Amygdala (tissue), 56 donors: ENCODE measurements at regions not wholly inside any gene's neighbourhood (a gene's known extent, or its start where the extent isn't known, plus 50 kb on each side); places are given as distances from the start of the nearest gene placed in this dataset.

Experiments used
- DNase-seq, 56 donors: peaks; one replicate each; lab custom pipeline; 2025; lab: John Stamatoyannopoulos, UW

DNA sequence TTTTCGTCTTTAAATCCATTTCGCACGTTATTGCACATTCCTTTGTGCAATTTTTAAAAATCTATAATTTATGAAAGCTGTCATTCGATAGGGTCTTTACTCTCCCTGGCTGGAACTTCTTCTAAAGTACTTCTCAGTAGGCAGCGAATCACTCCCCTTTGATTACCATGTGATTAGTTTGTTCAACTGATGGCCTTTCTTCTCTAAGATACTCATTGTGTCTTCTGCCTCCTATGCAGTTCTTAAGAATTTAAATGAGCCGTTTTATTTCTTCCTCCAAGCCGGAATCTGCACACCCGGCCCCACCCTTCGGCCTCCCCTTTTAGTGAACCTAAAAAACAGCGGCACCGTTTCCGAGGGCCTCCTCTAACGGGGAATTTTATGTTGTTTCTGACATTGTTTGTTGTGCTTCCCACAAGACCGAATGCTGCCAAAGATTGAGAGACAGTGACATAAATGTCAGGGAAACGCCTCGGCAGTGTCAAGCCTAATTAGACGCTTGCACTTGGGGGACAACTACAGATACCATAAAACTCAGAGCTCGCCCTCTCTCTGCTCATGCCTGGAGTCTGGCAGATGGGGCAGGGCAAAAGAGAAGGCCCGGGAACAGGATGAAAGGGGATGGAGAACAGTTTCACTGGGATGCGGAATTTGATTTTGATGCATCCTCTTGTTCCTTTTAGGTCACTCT, 255.3 kb downstream of the BCL11A start:
- no peak for DNase-seq

DNA sequence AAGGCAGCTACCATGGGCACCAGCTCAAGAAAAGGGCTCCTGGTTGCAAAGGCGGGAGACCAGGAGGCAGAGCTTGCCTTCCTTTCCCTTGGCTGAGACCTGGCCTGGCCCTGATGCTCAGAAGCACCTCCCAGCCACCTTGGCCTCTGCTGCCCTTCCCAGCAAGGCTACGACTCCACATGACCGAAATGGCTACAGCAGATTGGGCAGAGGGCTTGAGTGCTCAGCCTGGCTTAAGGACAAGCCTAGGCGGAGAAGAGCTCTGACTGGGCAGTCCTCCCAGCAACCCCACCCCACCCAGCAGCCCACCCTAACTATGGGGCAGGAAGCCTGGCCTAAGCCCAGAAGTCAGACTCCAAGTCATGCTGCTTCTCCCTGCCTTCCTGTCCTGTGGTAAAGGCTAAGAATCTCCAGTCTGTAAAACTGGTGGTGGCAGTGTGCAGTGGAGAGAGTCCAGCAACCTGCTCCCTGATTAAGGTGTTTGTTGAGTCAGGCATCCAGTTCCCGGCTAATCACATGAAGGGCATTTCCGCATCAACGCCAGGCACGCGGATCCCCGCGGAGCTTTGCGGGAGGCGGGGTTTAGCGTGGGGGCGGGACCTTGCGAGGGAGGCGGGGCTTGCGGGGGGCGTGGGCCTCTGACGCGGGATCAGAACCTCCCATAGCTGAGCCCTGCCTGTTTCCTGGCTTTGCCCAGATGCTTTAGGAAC, 256.0 kb downstream of the BCL11A start:
- peak in 4 of 56 donors; percentile 5 to 24 (median 12) for DNase-seq

GRCh38 chr2:60296219-60296955, 257.1 kb downstream of the BCL11A start:
- no peak for DNase-seq

GRCh38 chr2:60295636-60295962, 257.9 kb downstream of the BCL11A start:
- DNase-seq = peak in 20 of 56 donors; percentile 2 to 63 (median 39)

GRCh38 chr2:60294901-60295635, 258.4 kb downstream of the BCL11A start:
- peak in 34 of 56 donors; percentile 5 to 70 (median 40) for DNase-seq

DNA sequence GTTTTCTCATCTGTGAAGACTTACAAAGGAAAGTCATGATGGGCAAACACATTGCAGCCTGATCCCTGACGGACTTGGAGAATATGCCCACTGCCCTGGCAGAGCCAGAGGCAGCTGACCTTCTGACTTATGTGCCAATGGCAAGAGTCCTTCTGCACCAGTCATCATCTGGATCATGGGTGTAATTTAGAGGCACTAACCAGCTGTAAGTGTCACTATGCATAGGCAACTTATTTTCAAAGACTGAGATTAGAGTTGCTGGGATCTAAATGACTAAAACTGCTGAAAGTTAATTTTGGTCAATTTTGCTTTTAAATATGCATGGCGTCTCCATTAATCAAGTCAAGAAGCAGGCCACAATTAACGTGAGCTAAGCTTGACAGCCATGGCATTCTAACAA, 261.2 kb downstream of the BCL11A start:
- no peak for DNase-seq

DNA sequence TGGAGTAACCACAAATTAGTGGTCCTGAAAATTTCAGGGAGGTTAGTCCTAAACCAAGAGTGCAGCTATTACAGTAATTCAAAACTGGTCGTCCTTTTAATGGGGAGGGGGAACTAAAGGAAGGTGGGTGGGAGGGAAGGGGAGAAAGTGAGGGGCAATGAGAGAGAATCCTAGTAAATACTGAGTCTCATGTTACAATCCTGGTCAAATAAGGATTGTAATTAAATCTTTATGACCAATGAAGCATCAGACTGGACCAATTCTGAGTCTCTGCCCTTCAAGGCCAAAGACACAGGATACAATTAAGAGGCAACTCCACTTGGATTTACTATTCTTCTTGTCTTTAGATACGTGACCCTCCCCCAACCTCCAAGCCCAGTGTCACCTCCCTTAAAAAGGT, 262.9 kb downstream of the BCL11A start:
- no peak for DNase-seq

- DNase-seq = peak in 1 of 56 donors; percentile 14
Measured at GRCh38 chr2:60285626-60286316, 267.7 kb downstream of the BCL11A start.

GRCh38 chr2:60283626-60284025, 269.8 kb downstream of the BCL11A start:
- DNase-seq = no peak

- DNase-seq = no peak
Measured at GRCh38 chr2:60282886-60283285, 270.6 kb downstream of the BCL11A start.

DNA sequence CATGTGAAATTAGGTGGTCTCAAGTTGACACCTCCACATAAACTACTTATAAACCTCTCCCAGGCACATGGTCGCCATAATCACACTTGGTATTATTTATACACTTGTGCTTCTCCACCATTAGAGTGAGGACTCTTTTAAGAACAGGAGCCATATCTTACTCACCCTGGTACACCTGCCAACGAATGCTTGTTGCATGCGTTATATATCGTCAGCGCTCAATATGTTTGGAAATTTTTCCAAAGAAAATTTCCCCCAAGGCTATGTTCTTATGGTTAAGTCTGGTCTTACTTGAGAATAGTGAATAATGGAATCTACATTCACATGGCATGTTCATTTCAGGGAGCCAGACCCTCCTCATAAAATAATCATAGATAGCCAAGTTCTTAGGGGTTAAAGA, 271.7 kb downstream of the BCL11A start:
- no peak for DNase-seq

GRCh38 chr2:60280238-60280637, 273.2 kb downstream of the BCL11A start:
- DNase-seq = no peak

GRCh38 chr2:60278906-60279305, 274.5 kb downstream of the BCL11A start:
- no peak for DNase-seq

- DNase-seq = no peak
Measured at GRCh38 chr2:60275958-60276357, 277.5 kb downstream of the BCL11A start.

- no peak for DNase-seq
Measured at GRCh38 chr2:60273836-60274235, 279.6 kb downstream of the BCL11A start.

- no peak for DNase-seq
Measured at GRCh38 chr2:60271713-60272112, 281.7 kb downstream of the BCL11A start.

DNA sequence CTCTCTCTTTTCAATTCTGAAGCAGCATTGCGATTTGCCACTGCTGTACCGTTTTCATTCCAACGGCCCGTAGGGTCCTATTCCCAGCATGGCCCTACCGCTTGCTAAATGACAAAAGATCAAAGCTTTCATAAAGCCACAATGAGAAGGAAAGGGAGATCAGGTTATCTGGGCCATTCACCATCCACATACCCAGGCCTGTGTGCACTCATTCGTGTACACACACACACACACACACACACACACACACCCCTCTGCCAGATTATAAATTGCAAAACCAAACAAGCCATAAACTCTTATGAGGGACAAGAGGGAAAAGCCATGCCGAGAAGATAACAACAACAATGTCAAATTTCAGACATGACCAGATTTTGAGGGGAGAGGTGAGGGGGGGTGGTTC, 282.3 kb downstream of the BCL11A start:
- no peak for DNase-seq

DNA sequence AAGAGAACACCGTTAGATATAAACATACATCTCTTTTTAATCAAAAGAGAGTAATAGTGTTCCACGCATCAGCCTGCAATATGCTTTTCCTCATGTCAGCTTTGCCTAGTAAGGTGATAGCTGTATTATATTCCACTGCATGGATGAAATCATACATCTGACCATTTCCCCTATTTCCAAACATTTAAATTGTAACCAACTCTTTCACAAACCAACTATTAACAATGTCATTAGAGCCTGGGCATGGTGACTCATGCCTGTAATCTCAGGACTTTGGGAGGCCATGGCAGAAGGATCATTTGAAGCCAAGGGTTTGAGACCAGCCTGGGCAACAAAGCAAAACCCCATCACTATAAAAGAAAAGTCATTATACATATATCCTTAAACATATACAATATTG, 284.8 kb downstream of the BCL11A start:
- DNase-seq = no peak

GRCh38 chr2:60268032-60268431, 285.4 kb downstream of the BCL11A start:
- DNase-seq = no peak

DNA sequence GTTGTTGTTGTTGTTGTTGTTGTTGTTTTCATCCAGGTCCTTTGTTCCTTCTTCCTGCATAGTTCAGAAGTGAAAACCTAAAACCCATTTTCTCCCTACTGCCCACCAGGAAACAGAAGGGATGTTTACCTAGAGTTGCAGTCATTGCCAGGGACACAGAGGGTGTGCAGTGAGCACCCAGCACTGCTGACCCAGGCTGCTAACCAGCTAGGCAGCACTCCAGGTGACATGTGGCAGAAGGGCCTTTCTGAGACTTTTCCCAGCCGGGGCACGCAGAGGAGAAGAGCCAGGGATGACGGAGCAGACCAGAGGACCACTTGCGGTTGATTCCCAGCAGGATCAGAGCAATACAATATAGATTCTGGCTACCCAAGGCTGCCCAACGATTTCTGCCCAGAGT, 286.3 kb downstream of the BCL11A start:
- DNase-seq = no peak
